ENCODE measurements at regions not wholly inside any gene's neighbourhood (a gene's known extent, or its start where the extent isn't known, plus 50 kb on each side); places are given as distances from the start of the nearest gene placed in this dataset.

- TF ChIP-seq, protein P1, sequence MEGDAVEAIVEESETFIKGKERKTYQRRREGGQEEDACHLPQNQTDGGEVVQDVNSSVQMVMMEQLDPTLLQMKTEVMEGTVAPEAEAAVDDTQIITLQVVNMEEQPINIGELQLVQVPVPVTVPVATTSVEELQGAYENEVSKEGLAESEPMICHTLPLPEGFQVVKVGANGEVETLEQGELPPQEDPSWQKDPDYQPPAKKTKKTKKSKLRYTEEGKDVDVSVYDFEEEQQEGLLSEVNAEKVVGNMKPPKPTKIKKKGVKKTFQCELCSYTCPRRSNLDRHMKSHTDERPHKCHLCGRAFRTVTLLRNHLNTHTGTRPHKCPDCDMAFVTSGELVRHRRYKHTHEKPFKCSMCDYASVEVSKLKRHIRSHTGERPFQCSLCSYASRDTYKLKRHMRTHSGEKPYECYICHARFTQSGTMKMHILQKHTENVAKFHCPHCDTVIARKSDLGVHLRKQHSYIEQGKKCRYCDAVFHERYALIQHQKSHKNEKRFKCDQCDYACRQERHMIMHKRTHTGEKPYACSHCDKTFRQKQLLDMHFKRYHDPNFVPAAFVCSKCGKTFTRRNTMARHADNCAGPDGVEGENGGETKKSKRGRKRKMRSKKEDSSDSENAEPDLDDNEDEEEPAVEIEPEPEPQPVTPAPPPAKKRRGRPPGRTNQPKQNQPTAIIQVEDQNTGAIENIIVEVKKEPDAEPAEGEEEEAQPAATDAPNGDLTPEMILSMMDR (conservative IDR thresholded peaks at IDR 0.05; ENCODE audit: low read depth, low read length): no peak
- TF ChIP-seq POLR2A (IDR thresholded peaks at IDR 0.05; ENCODE audit: low read depth, low read length) (no peak), RAD21 (IDR thresholded peaks at IDR 0.05; ENCODE audit: low read length) (no peak), CEBPB (IDR thresholded peaks at IDR 0.05; ENCODE audit: low read depth, low read length) (no peak), MXI1 (IDR thresholded peaks at IDR 0.05; ENCODE audit: borderline replicate concordance, low read depth, low read length) (no peak)
Observed at GRCh38 chr1:4215391-4215790, 315.3 kb upstream of the C1orf174 start.
